NCI-H2107 treated with DMSO at 0.1 percent for 48 hours (cell line): ENCODE measurements at regions not wholly inside any gene's neighbourhood (a gene's known extent, or its start where the extent isn't known, plus 50 kb on each side); places are given as distances from the start of the nearest gene placed in this dataset.

ENCODE experiments used
- DNase-seq: peaks from one replicate; lab custom pipeline; 2025; ENCODE audit not compliant: unreplicated experiment; lab: John Stamatoyannopoulos, UW

- no peak for DNase-seq
These were observed 112.8 kb downstream of the C1D start for GRCh38 chr2:67950018-67950417.

- no peak for DNase-seq
These were observed 111.9 kb downstream of the C1D start for GRCh38 chr2:67950919-67951318.

GRCh38 chr2:67952066-67952465, 110.7 kb downstream of the C1D start:
- no peak for DNase-seq

GRCh38 chr2:67954093-67954748, 108.6 kb downstream of the C1D start:
- peak; percentile 59 for DNase-seq

- DNase-seq = no peak
These were observed 106.8 kb downstream of the C1D start for GRCh38 chr2:67955748-67956603.

- DNase-seq = no peak
These were observed 97.6 kb downstream of the C1D start for GRCh38 chr2:67965246-67965645.

GRCh38 chr2:67970071-67970470, 92.7 kb downstream of the C1D start:
- DNase-seq = no peak

GRCh38 chr2:67970542-67970941, 92.3 kb downstream of the C1D start:
- DNase-seq = no peak

- DNase-seq = no peak
These were observed 88.0 kb downstream of the C1D start for GRCh38 chr2:67974559-67975430.

- no peak for DNase-seq
These were observed 85.3 kb downstream of the C1D start for GRCh38 chr2:67977464-67977863.

- DNase-seq = no peak
These were observed 79.8 kb downstream of the C1D start for GRCh38 chr2:67982956-67983355.

GRCh38 chr2:67984600-67984999, 78.2 kb downstream of the C1D start:
- DNase-seq = no peak

GRCh38 chr2:67985586-67985985, 77.2 kb downstream of the C1D start:
- no peak for DNase-seq

- DNase-seq = no peak
These were observed 76.5 kb downstream of the C1D start for GRCh38 chr2:67986258-67986657.
